ENCODE measurements at regions not wholly inside any gene's neighbourhood (a gene's known extent, or its start where the extent isn't known, plus 50 kb on each side); places are given as distances from the start of the nearest gene placed in this dataset.

GRCh38 chr2:12867631-12868287 is 151.0 kb downstream of the TRIB2 start:
- in situ Hi-C loops (cut with HindIII; ENCODE audit: low pct_unique_long_range_greater_than_20kb, low sequenced_read_pairs), result no loop called here
- TF ChIP-seq JUND (IDR thresholded peaks at IDR 0.05; ENCODE audit: low read depth), result no peak
- no peak for DNase-seq (ENCODE audit: low read depth in 1 of 2, low spot score in 1 of 2)

DNA sequence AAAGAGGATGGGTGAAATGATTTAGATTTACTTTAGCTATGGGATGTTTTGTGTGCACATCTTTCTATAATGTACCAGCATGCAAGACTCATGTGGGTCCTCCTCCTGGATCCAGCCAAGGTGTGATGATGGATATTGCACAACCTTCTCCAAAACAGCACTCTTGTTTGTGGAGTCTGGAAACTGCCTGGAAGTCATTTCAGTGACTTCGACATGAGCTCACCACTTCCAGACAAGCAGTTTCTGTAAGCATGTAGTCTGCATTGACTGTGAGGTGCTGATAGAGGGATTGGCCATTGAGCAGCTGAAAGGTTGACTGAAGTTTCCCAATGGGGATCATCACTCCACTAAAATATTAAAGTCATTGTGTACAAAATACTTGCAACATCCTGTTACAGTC is 154.0 kb downstream of the TRIB2 start:
- in situ Hi-C loops (cut with HindIII; ENCODE audit: low pct_unique_long_range_greater_than_20kb, low sequenced_read_pairs), result no loop called here
- no peak for TF ChIP-seq JUND (IDR thresholded peaks at IDR 0.05; ENCODE audit: low read depth)
- no peak for DNase-seq (ENCODE audit: low read depth in 1 of 2, low spot score in 1 of 2)

DNA sequence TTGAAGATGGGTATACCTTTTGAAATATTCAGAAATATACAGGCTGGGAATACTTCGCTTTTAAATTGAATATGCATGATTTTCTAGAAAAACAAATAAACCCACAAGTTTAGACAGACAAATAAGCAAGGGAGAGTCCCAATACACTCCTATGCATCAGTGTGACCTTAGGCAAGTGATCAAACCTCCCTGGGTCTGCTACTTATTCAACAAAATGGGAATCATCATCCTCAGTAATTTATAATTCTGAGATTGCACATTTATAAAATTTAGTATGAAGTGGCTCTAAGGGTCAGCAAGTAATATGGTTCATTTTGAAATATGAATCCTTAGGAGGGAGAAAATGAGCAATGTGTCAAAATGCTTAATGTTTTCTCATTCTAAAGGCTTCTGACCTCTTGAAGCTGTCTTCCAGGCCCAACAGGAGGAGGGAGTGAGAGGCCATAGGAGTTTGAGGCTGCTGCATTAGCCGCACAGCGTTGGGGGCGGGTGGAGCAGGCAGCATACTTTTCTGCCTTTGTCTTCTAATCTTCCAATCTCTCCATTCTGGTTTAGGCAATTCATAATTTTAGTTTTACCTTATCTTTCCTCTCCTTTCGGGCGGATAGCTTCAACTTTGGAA is 155.1 kb downstream of the TRIB2 start:
- in situ Hi-C loops (cut with HindIII; ENCODE audit: low pct_unique_long_range_greater_than_20kb, low sequenced_read_pairs), result no loop called here
- no peak for TF ChIP-seq JUND (IDR thresholded peaks at IDR 0.05; ENCODE audit: low read depth)
- no peak for DNase-seq (ENCODE audit: low read depth in 1 of 2, low spot score in 1 of 2)

GRCh38 chr2:12877761-12878160 is 161.0 kb downstream of the TRIB2 start:
- DNase-seq (ENCODE audit: low read depth in 1 of 2, low spot score in 1 of 2), result no peak
- in situ Hi-C loops (cut with HindIII; ENCODE audit: low pct_unique_long_range_greater_than_20kb, low sequenced_read_pairs), result no loop called here
- TF ChIP-seq JUND (IDR thresholded peaks at IDR 0.05; ENCODE audit: low read depth), result no peak

DNA sequence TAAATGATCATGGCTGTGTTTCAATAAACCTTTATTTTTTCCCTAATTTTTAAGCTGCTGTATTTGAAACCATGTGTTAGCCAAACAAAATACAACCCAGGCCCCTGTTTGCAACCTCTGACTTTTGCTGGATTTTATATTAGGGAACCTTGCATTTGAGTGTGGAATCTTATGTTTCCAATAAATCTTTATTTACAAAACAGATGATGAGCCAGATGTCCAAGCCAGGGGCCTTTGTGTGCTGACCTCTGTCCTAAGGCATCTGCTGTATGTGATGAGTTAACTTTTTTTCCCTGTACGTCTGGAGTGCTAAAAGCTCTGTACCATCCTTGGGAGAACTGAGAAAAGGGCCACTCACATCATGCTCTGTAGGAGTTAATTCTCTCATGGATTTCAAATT is 162.9 kb downstream of the TRIB2 start:
- in situ Hi-C loops (cut with HindIII; ENCODE audit: low pct_unique_long_range_greater_than_20kb, low sequenced_read_pairs), result no loop called here
- TF ChIP-seq JUND (IDR thresholded peaks at IDR 0.05; ENCODE audit: low read depth), result no peak

GRCh38 chr2:12881952-12882351 is 165.2 kb downstream of the TRIB2 start:
- no peak for TF ChIP-seq JUND (IDR thresholded peaks at IDR 0.05; ENCODE audit: low read depth)
- peak in 1 of 2 experiments; percentile 1 for DNase-seq (ENCODE audit: low read depth in 1 of 2, low spot score in 1 of 2)
- in situ Hi-C loops (cut with HindIII; ENCODE audit: low pct_unique_long_range_greater_than_20kb, low sequenced_read_pairs), result no loop called here

More for the DNA sequence above, 162.9 kb downstream of the TRIB2 start:
- no peak for DNase-seq (ENCODE audit: low read depth in 1 of 2, low spot score in 1 of 2)

GRCh38 chr2:12882393-12882792 is 165.7 kb downstream of the TRIB2 start:
- DNase-seq (ENCODE audit: low read depth in 1 of 2, low spot score in 1 of 2), result no peak
- in situ Hi-C loops (cut with HindIII; ENCODE audit: low pct_unique_long_range_greater_than_20kb, low sequenced_read_pairs), result no loop called here

DNA sequence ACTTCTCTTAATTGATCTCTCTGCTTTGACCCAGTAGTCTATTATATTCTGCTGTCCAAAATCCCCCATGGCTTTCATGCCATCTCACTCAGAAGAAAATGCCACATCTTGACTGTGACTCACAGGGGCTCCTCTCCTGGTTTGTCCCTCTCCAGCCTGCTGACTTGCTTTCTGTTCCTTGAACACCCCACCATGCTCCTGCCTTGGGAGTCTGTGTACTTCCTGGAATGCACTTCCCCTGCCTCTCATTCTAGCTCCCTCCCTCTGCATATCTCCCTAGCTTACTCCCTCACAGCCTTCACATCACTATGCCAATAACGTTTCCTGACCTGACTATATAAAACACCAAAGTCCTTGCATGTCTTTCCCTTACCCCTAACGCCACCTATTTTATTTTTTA is 167.2 kb downstream of the TRIB2 start:
- no peak for DNase-seq (ENCODE audit: low read depth in 1 of 2, low spot score in 1 of 2)
- in situ Hi-C loops (cut with HindIII; ENCODE audit: low pct_unique_long_range_greater_than_20kb, low sequenced_read_pairs), result no loop called here
- TF ChIP-seq JUND (IDR thresholded peaks at IDR 0.05; ENCODE audit: low read depth), result no peak

More at GRCh38 chr2:12882393-12882792, 165.7 kb downstream of the TRIB2 start:
- TF ChIP-seq JUND (IDR thresholded peaks at IDR 0.05; ENCODE audit: low read depth), result no peak

DNA sequence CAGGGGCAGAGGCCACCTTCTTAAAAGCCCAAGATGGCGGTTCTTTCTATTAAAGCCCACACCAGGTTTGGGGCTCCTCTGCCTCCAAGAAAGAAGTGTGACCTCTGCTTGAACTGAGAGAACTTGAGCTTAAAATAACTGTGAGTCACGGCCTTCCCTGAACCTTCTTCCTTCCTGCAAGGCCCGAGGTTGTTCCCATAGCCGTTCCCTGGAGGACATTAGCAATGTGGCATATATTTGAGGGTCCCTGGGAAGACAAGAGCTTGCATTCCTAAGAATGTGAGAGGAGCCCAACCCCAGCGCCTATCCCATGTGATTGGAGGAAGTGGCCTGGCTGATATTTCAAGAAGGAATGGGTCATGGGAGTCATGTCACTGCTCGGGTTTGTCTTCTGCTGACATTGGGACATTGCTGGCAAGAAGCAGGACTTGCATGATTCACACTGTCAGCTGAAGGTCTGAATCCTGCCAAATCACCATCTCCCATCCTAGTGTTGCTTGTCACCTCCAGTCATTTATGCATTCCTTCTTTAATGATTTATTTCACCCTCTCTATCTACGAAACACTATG is 168.1 kb downstream of the TRIB2 start:
- DNase-seq (ENCODE audit: low read depth in 1 of 2, low spot score in 1 of 2), result no peak
- no peak for TF ChIP-seq JUND (IDR thresholded peaks at IDR 0.05; ENCODE audit: low read depth)
- in situ Hi-C loops (cut with HindIII; ENCODE audit: low pct_unique_long_range_greater_than_20kb, low sequenced_read_pairs), result no loop called here

GRCh38 chr2:12890066-12890465 is 173.3 kb downstream of the TRIB2 start:
- in situ Hi-C loops (cut with HindIII; ENCODE audit: low pct_unique_long_range_greater_than_20kb, low sequenced_read_pairs), result no loop called here
- no peak for TF ChIP-seq JUND (IDR thresholded peaks at IDR 0.05; ENCODE audit: low read depth)
- DNase-seq (ENCODE audit: low read depth in 1 of 2, low spot score in 1 of 2), result no peak

- TF ChIP-seq JUND (IDR thresholded peaks at IDR 0.05; ENCODE audit: low read depth), result no peak
- DNase-seq (ENCODE audit: low read depth in 1 of 2, low spot score in 1 of 2), result no peak
- in situ Hi-C loops (cut with HindIII; ENCODE audit: low pct_unique_long_range_greater_than_20kb, low sequenced_read_pairs), result no loop called here
Observed at GRCh38 chr2:12890481-12890991, 173.8 kb downstream of the TRIB2 start.

DNA sequence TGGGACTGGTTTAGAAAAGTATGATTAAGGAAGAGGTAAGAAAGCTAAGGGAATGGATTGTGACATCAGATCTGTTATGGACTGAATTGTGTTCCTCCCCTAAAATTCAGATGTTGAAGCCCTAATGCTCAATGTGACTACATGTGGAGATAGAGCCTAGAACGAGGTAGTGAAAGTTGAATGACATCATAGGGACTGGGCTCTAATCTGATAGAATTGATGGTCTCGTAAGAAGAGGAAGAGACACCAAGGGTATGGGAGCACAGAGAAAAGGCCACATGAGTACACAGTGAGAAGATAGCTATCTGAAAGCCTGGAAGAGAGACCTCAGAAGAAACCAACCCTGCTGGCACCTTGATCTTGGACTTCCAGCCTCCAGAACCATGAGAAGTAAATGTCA is 178.3 kb downstream of the TRIB2 start:
- no peak for DNase-seq (ENCODE audit: low read depth in 1 of 2, low spot score in 1 of 2)
- no peak for TF ChIP-seq JUND (IDR thresholded peaks at IDR 0.05; ENCODE audit: low read depth)
- in situ Hi-C loops (cut with HindIII; ENCODE audit: low pct_unique_long_range_greater_than_20kb, low sequenced_read_pairs), result no loop called here

GRCh38 chr2:12896318-12896982 is 179.7 kb downstream of the TRIB2 start:
- TF ChIP-seq JUND (IDR thresholded peaks at IDR 0.05; ENCODE audit: low read depth), result no peak
- in situ Hi-C loops (cut with HindIII; ENCODE audit: low pct_unique_long_range_greater_than_20kb, low sequenced_read_pairs), result no loop called here
- DNase-seq (ENCODE audit: low read depth in 1 of 2, low spot score in 1 of 2), result no peak
